ENCODE measurements at regions not wholly inside any gene's neighbourhood (a gene's known extent, or its start where the extent isn't known, plus 50 kb on each side); places are given as distances from the start of the nearest gene placed in this dataset.

- no peaks in the 10 kb centered on the region for H3K36me3 Mint-ChIP-seq
These were observed 1046.3 kb downstream of the ROBO2 start for GRCh38 chr3:78086150-78086549.

GRCh38 chr3:78087134-78087533 is 1047.2 kb downstream of the ROBO2 start:
- H3K4me3 ChIP-seq (replicated peaks in 1 of 3; ENCODE audit: low read depth in 2 of 3, low read length in 3 of 3), result no peak overlapping the region
- H3K27me3 ChIP-seq (ENCODE audit: control insufficient read depth in 2 of 2, insufficient read depth in 2 of 2, low read length in 2 of 2), result no peaks in the 10 kb centered on the region
- H3K4me1 ChIP-seq (ENCODE audit: control insufficient read depth in 1 of 2, insufficient read depth in 2 of 2, low read length in 2 of 2), result no peaks in the 10 kb centered on the region
- no CpG with 5 or more reads among the region's 1 CpG for WGBS (ENCODE audit: insufficient coverage)
- Mint-ChIP-seq H3K36me3 (no peaks in the 10 kb centered on the region), H3K4me3 (no peak overlapping the region), H3K27me3 (ENCODE audit: low read depth in 3 of 3) (no peaks in the 10 kb centered on the region), H3K4me1 (no peaks in the 10 kb centered on the region), H3K27ac (no peak overlapping the region), H3K9me3 (peaks cover 0 to 3% (median 1%) of the 10 kb centered on the region in 7 donors)
- no peaks in the 10 kb centered on the region for H3K36me3 ChIP-seq (replicated peaks in 1 of 2; ENCODE audit: control insufficient read depth in 1 of 2, insufficient read depth in 2 of 2, low read length in 2 of 2)
- no peaks in the 10 kb centered on the region for H3K9me3 ChIP-seq (replicated peaks in 1 of 2; ENCODE audit: control insufficient read depth in 1 of 2, insufficient read depth in 1 of 2, low read length in 2 of 2)
- TF ChIP-seq CTCF (IDR thresholded peaks at IDR 0.05), result no peak
- no peak overlapping the region for H2AFZ ChIP-seq (ENCODE audit: insufficient read depth, low read depth, low read length, poor library complexity, severe bottlenecking)
- no peak overlapping the region for H3K4me2 ChIP-seq (replicated peaks; ENCODE audit: extremely low read depth, low read length, poor library complexity, severe bottlenecking)
- intact Hi-C loops (cut with micrococcal nuclease), result no loop called here
- no peak overlapping the region for H3K27ac ChIP-seq (ENCODE audit: low read depth in 1 of 2, low read length in 2 of 2)
- no peak overlapping the region for H3K9ac ChIP-seq (ENCODE audit: insufficient read depth, low read length, poor library complexity, severe bottlenecking)
- H3K79me2 ChIP-seq (ENCODE audit: insufficient read depth, low read length), result no peaks in the 10 kb centered on the region
- H4K20me1 ChIP-seq (ENCODE audit: insufficient read depth, low read length), result no peaks in the 10 kb centered on the region
- DNase-seq, result no peak

More at GRCh38 chr3:78086150-78086549, 1046.3 kb downstream of the ROBO2 start:
- Histone ChIP-seq H3K79me2 (ENCODE audit: insufficient read depth, low read length) (no peaks in the 10 kb centered on the region), H3K9ac (ENCODE audit: insufficient read depth, low read length, poor library complexity, severe bottlenecking) (no peak overlapping the region), H2AFZ (ENCODE audit: insufficient read depth, low read depth, low read length, poor library complexity, severe bottlenecking) (no peak overlapping the region), H3K4me3 (replicated peaks in 1 of 3; ENCODE audit: low read depth in 2 of 3, low read length in 3 of 3) (no peak overlapping the region), H3K4me1 (ENCODE audit: control insufficient read depth in 1 of 2, insufficient read depth in 2 of 2, low read length in 2 of 2) (no peaks in the 10 kb centered on the region), H4K20me1 (ENCODE audit: insufficient read depth, low read length) (no peaks in the 10 kb centered on the region), H3K27me3 (ENCODE audit: control insufficient read depth in 2 of 2, insufficient read depth in 2 of 2, low read length in 2 of 2) (no peaks in the 10 kb centered on the region), H3K9me3 (replicated peaks in 1 of 2; ENCODE audit: control insufficient read depth in 1 of 2, insufficient read depth in 1 of 2, low read length in 2 of 2) (no peaks in the 10 kb centered on the region), H3K27ac (ENCODE audit: low read depth in 1 of 2, low read length in 2 of 2) (no peak overlapping the region), H3K4me2 (replicated peaks; ENCODE audit: extremely low read depth, low read length, poor library complexity, severe bottlenecking) (no peak overlapping the region), H3K36me3 (replicated peaks in 1 of 2; ENCODE audit: control insufficient read depth in 1 of 2, insufficient read depth in 2 of 2, low read length in 2 of 2) (no peaks in the 10 kb centered on the region)
- TF ChIP-seq CTCF (IDR thresholded peaks at IDR 0.05), result no peak
- Mint-ChIP-seq H3K9me3 (peaks cover 0 to 6% (median 3%) of the 10 kb centered on the region in 7 donors), H3K4me3 (no peak overlapping the region), H3K4me1 (no peaks in the 10 kb centered on the region), H3K27me3 (ENCODE audit: low read depth in 3 of 3) (no peaks in the 10 kb centered on the region), H3K27ac (no peak overlapping the region)
- no CpG with 5 or more reads among the region's 1 CpG for WGBS (ENCODE audit: insufficient coverage)
- intact Hi-C loops (cut with micrococcal nuclease), result no loop called here
- no peak for DNase-seq

Data from CD14-positive monocyte (primary cell).